ENCODE measurements at regions not wholly inside any gene's neighbourhood (a gene's known extent, or its start where the extent isn't known, plus 50 kb on each side); places are given as distances from the start of the nearest gene placed in this dataset.

DNA sequence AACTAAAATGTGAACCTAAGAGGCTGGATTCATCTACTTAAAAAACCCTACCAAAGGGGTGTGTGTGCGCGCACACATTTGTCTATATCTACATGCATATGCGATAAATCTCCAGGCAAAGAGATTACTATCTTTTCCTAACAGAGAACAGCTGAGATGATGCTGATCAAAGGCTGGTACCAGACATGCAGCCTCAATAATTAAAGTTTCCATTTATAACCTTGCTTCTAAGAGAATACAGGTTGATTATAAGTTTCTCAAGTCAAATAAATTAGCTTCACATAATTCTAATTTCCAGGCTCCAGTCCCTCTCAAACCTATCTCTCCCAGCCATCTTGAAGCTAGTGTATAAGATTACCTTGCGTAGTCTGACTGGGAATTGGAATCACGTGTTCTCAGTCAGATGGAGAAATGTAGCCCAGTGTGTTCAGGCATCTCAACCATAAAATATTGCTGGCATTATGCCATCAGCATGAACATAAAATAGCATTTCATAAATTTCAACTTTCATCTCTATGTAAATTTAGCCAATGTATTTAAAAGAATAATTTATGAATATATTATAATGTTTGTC is 1062.0 kb downstream of the XPNPEP1 start:
- Histone ChIP-seq H4K91ac (ENCODE audit: insufficient read length, low read depth, low read length) (no peak overlapping the region), H3K14ac (ENCODE audit: insufficient read depth, low read length) (no peak overlapping the region), H3K18ac (ENCODE audit: insufficient read length, low read depth, low read length) (no peak overlapping the region), H3K23me2 (ENCODE audit: insufficient read length, low read depth, low read length, poor library complexity, severe bottlenecking) (no peaks in the 10 kb centered on the region), H2BK15ac (ENCODE audit: low read depth, low read length) (no peak overlapping the region), H4K8ac (replicated peaks; ENCODE audit: insufficient read length, low read depth, low read length) (no peak overlapping the region), H2BK5ac (ENCODE audit: insufficient read length, low read length) (no peak overlapping the region), H3K23ac (ENCODE audit: insufficient read length, low read depth, low read length) (no peak overlapping the region), H4K20me1 (ENCODE audit: control insufficient read depth, insufficient read depth, insufficient read length) (no peaks in the 10 kb centered on the region), H3K27ac (ENCODE audit: insufficient read length, low read depth, low read length) (no peak overlapping the region), H3K4ac (ENCODE audit: low read depth, low read length) (no peak overlapping the region), H2BK120ac (ENCODE audit: low read depth, low read length, poor library complexity, severe bottlenecking) (no peak overlapping the region), H3K79me1 (ENCODE audit: insufficient read depth, low read depth, low read length, poor library complexity, severe bottlenecking) (no peaks in the 10 kb centered on the region), H3K56ac (ENCODE audit: insufficient read length, low read depth, low read length) (no peak overlapping the region), H3K9me3 (ENCODE audit: control insufficient read depth, low read depth, low read length) (no peaks in the 10 kb centered on the region), H3K9ac (ENCODE audit: extremely low read depth, insufficient read length, low read length) (no peak overlapping the region), H3K4me2 (ENCODE audit: insufficient read depth, insufficient read length, low read length) (no peak overlapping the region), H3K27me3 (ENCODE audit: insufficient read depth, low read length) (no peaks in the 10 kb centered on the region), H4K5ac (ENCODE audit: insufficient read length, low read depth, low read length) (no peak overlapping the region), H3T11ph (ENCODE audit: low read length) (no peak overlapping the region), H2BK20ac (ENCODE audit: low read depth, low read length, poor library complexity, severe bottlenecking) (no peak overlapping the region), H2BK12ac (ENCODE audit: insufficient read length, low read depth, low read length) (no peak overlapping the region), H2AK5ac (ENCODE audit: insufficient read length, low read length) (no peak overlapping the region), H3K4me1 (ENCODE audit: insufficient read depth, low read length) (no peaks in the 10 kb centered on the region), H2AFZ (ENCODE audit: low read length) (no peak overlapping the region), H3K79me2 (ENCODE audit: insufficient read depth, low read length) (no peaks in the 10 kb centered on the region)
- TF ChIP-seq, protein P1, sequence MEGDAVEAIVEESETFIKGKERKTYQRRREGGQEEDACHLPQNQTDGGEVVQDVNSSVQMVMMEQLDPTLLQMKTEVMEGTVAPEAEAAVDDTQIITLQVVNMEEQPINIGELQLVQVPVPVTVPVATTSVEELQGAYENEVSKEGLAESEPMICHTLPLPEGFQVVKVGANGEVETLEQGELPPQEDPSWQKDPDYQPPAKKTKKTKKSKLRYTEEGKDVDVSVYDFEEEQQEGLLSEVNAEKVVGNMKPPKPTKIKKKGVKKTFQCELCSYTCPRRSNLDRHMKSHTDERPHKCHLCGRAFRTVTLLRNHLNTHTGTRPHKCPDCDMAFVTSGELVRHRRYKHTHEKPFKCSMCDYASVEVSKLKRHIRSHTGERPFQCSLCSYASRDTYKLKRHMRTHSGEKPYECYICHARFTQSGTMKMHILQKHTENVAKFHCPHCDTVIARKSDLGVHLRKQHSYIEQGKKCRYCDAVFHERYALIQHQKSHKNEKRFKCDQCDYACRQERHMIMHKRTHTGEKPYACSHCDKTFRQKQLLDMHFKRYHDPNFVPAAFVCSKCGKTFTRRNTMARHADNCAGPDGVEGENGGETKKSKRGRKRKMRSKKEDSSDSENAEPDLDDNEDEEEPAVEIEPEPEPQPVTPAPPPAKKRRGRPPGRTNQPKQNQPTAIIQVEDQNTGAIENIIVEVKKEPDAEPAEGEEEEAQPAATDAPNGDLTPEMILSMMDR (conservative IDR thresholded peaks at IDR 0.05): no peak
- Mint-ChIP-seq H3K27ac (no peak overlapping the region), H3K36me3 (ENCODE audit: insufficient read depth in 1 of 3, low read depth in 3 of 3) (no peaks in the 10 kb centered on the region), H3K27me3 (ENCODE audit: low read depth) (no peaks in the 10 kb centered on the region), H3K4me1 (no peaks in the 10 kb centered on the region), H3K4me3 (no peak overlapping the region), H3K9me3 (peaks cover 0 to 3% of the 10 kb centered on the region in 2 experiments; a peak in 1 of 5 replicates)
- DNase-seq: no peak
- no CpG with 5 or more reads among the region's 5 CpGs for WGBS (ENCODE audit: extremely low coverage, insufficient read length, low lambda C conversion rate)

Data from H9 (cell line).